Lung (tissue), 11 donors: ENCODE measurements at regions not wholly inside any gene's neighbourhood (a gene's known extent, or its start where the extent isn't known, plus 50 kb on each side); places are given as distances from the start of the nearest gene placed in this dataset.

ENCODE experiments used
- ATAC-seq: fragments of 200-7000 bp; cut with Tn5 transposase; one replicate; pipeline ENCODE4 v1.9.1; 2020; ENCODE audit warnings: moderate number of reproducible peaks; ENCODE audit not compliant: insufficient read depth, low FRiP score
- DNase-seq, 3 donors: peaks; one replicate each; pipeline ENCODE4 v3.0.0-alpha.2; 2013 to 2017
- H3K27ac ChIP-seq, 2 donors: one replicate each; pipeline ENCODE4 v1.5.1; 2013; ENCODE audit warnings: mild to moderate bottlenecking in 2 of 2, moderate library complexity in 2 of 2, control low read depth in 1 of 2, inconsistent platforms in 1 of 2, low read depth in 1 of 2, low read length in 1 of 2
- H3K27me3 ChIP-seq, 3 donors: one replicate each; pipeline ENCODE4 v1.5.1; 2013; ENCODE audit warnings: low read length in 2 of 3; ENCODE audit not compliant: control insufficient read depth in 3 of 3, insufficient read depth in 3 of 3
- H3K36me3 ChIP-seq, 4 donors: one replicate each; pipeline ENCODE4 v1.5.1; 2013; ENCODE audit warnings: low read length in 4 of 4, mild to moderate bottlenecking in 1 of 4, moderate library complexity in 1 of 4; ENCODE audit not compliant: control insufficient read depth in 4 of 4, insufficient read depth in 4 of 4
- H3K4me1 ChIP-seq, 5 donors: one replicate each; pipeline ENCODE4 v1.5.1; 2013; ENCODE audit warnings: low read length in 5 of 5, mild to moderate bottlenecking in 2 of 5, moderate library complexity in 1 of 5; ENCODE audit not compliant: control insufficient read depth in 5 of 5, insufficient read depth in 5 of 5
- H3K4me3 ChIP-seq: one replicate; pipeline ENCODE4 v1.5.1; 2013; ENCODE audit warnings: mild to moderate bottlenecking, control low read depth, moderate library complexity
- H3K9ac ChIP-seq, 2 donors: one replicate each; pipeline ENCODE4 v1.5.1; 2013; ENCODE audit warnings: low read length in 2 of 2, control low read depth in 1 of 2; ENCODE audit not compliant: insufficient read depth in 1 of 2
- H3K9me3 ChIP-seq, 4 donors: one replicate each; pipeline ENCODE4 v1.5.1; 2013; ENCODE audit warnings: low read length in 3 of 4, mild to moderate bottlenecking in 1 of 4, moderate library complexity in 1 of 4; ENCODE audit not compliant: control insufficient read depth in 4 of 4, insufficient read depth in 3 of 4
- CTCF ChIP-seq: IDR thresholded peaks from 2 replicates; pipeline ENCODE4 v1.5.1; 2012; ENCODE audit warnings: mild to moderate bottlenecking; ENCODE audit errors: control extremely low read depth, extremely low read depth
- WGBS, 2 donors: extraction: QIAGEN DNeasy Blood & Tissue Kit; methylation state at CpG; one replicate each; pipeline ENCODE4 v1.1.7; 2013; 5-methylcytosine and 5-hydroxymethylcytosine counted together
- donor health status: control.
- donor health status: control.
- donor health status: Bipolar disorder and iron deficiency.
- donor health status: healthy.
- donor health status: DM: yes; HTN: yes; CAD: no.

DNA sequence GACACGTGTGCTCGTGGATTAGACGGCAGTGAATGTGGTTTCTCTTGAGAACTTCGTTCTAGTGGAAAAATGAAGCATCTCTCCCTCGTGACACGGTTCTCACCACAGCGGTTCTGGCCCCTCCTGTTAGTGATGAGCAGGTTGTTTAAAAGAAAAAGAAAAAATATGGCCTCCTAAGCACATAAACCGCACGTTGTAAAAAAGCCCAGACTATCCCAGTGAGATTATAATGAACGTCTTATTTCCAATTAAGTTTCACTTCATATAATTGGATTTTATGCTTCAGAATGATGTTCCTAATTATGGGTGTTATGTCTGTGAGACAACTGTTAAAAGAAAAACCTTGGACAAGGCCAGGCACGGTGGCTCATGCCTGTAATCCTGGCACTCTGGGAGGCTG lies 74.5 kb upstream of the FRMD1 start:
- ATAC-seq (no peak), DNase-seq (no peak)
- H3K36me3 ChIP-seq = no peaks in the 10 kb centered on the region
- H3K9ac ChIP-seq = no peak overlapping the region
- H3K27me3 ChIP-seq = no peaks in the 10 kb centered on the region
- WGBS, 2 donors = 84 to 90% methylated on average over 11 of the region's 11 CpGs
- H3K27ac ChIP-seq = no peak overlapping the region
- no peaks in the 10 kb centered on the region for H3K9me3 ChIP-seq
- no peak for TF ChIP-seq CTCF
- H3K4me3 ChIP-seq = no peak overlapping the region
- peaks cover 0 to 20% (median 5%) of the 10 kb centered on the region in 5 donors for H3K4me1 ChIP-seq

DNA sequence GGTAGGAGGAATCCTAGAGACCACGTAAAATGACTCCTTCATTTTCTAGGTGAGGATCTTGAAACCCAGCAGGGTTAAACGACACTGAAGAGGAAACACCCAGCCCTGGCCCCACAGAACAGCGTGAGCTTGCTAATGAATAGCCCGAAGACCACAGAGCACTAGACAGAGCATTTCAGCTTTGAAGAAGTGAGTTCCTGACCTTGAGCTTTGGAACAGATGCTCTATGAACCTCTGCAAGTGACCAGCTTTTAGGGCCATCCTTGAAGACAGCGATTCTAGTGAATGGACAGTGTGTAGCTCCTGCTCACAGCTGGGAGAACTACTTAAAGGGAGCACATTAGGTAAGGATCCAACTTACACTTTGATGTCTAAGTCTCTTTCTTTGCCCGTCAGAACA lies 74.0 kb upstream of the FRMD1 start:
- WGBS, 2 donors = 61 to 63% methylated on average over 6 of the region's 6 CpGs
- TF ChIP-seq CTCF = no peak
- H3K9me3 ChIP-seq = no peaks in the 10 kb centered on the region
- ATAC-seq (no peak), DNase-seq (no peak)
- H3K4me1 ChIP-seq = peaks cover 0 to 17% (median 5%) of the 10 kb centered on the region in 5 donors
- H3K9ac ChIP-seq = no peak overlapping the region
- H3K27ac ChIP-seq = no peak overlapping the region
- H3K36me3 ChIP-seq = no peaks in the 10 kb centered on the region
- no peaks in the 10 kb centered on the region for H3K27me3 ChIP-seq
- H3K4me3 ChIP-seq = no peak overlapping the region

DNA sequence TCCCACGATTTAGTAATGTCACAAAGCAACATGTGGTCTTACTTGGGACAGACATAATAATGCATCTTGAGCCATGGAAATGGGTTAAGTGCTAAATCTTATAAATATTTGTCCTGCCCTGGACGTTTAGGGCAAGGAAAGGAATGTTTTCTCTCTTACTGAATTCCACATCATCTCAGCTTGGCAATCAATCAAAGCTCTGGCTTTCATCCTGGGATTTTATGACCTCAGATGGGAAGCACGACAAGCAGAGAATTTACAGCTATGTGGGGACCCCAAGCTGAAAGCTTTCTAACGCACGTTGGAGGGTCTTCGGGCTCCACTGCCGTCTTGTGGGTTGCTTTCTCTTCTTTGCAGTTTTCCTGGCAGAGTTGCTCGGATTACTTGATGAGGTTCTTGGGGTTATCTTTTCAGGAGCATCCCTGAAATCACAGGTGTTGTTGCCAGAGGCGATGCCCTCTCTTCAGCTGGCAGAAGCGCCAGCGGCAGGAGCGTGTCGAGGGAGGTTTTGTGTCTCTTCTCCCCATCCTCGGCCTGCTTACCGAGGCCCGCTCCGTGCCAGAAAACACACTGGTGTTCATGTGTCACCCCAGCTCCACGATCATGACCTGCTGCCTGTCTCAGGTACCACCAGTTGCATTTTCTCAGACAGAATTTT lies 73.4 kb upstream of the FRMD1 start:
- Histone ChIP-seq H3K27ac (no peak overlapping the region), H3K4me1 (peaks cover 0 to 16% (median 3%) of the 10 kb centered on the region in 5 donors), H3K27me3 (no peaks in the 10 kb centered on the region), H3K4me3 (no peak overlapping the region), H3K9ac (no peak overlapping the region), H3K9me3 (no peaks in the 10 kb centered on the region), H3K36me3 (no peaks in the 10 kb centered on the region)
- no peak for ATAC-seq
- WGBS, 2 donors = 77 to 79% methylated on average over 18 of the region's 18 CpGs
- TF ChIP-seq CTCF = no peak
- DNase-seq = no peak
